HG03280 (cell line): ENCODE measurements at regions not wholly inside any gene's neighbourhood (a gene's known extent, or its start where the extent isn't known, plus 50 kb on each side); places are given as distances from the start of the nearest gene placed in this dataset.

Source experiments
- ATAC-seq: cut with Tn5 transposase; IDR thresholded peaks from one replicate; pipeline ENCODE4 v1.9.1; 2021; ENCODE audit warnings: mild to moderate bottlenecking, moderate library complexity; ENCODE audit not compliant: unreplicated experiment

DNA sequence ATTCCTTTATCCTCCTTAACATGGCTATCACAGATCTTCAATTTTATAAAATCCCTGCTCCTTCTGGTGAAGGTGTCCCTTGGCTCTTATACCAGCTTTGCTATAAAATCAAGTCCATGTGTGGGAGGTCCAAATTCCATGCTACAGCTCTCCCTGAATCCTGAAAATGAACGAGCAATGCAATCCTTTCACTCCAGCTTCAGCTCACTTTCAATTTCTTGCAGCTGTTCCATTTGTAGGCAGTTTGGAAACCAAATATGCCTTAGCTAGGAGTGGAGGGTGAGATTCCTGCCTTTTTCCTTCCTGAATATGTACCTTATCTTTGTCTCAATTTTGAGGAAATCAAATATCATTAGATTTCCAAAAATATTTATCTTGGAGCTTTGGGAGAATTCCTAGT lies 402.6 kb downstream of the TTLL7 start:
- no peak for ATAC-seq

DNA sequence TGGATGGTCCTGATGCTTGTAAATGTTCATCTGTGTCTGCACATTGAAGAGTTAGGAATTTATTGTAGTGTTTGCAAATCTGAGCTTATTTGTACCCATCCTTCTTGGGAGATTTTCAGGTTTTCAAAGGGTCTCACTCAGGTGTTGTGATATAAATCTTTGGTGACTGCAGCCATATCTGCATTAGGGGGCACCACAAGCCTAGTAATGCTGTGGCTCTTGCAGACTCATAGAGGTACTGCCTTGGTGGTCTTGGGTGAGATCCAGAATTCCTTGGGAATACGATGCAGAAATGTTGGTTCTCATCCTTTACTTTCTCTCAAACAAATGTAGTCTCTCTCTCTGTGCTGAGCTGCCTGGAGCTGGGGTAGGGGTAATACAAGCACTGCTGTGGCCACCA lies 405.9 kb downstream of the TTLL7 start:
- ATAC-seq, result no peak

DNA sequence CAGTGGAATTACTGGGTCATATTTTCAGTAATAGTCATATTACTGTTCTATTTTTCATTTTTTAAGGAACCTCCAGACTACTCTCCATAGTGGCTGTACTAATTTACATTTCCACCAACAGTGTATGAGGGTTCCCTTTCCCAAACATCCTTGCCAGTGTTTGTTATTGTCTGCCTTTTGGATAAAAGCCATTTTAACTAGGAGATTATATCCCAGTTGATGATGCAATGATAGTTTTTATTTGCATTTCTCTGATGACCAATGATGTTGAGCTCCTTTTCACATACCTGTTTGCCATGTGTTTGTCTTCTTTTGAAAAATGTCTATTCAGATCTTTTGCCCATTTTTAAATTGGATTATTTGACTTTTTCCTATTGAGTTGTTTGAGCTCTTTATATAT lies 410.8 kb downstream of the TTLL7 start:
- ATAC-seq, result no peak

DNA sequence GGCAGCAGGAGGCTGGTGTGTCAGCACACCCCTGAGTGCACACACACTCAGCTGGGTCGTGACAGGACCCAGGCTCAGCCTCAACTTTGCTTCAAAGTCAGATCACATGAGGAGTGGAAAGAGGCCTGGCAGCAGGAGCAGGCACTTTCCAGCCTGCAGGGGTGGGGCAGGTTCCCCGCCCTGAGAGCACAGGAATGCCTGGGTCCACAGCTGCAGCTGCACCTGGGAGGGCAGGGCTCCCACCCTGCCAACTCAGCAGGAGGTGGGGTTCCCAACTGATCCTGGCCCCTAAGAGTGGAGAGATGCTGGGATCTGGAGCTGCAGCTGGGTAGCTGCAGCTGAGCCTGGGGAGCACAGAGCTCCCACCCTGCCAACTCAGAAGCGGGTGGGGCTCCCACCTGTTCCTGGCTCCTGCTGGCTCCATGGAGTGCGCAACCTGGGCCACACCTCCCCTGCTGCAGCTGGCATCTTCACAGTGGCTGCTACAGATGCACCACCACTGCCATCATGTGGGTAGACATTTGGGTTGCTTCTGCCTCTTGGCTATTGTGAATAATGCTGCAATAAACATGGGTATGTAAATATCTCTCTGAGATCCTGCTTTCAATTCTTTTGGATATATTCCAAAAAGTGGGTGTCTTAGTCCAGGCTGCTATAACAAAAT lies 415.4 kb downstream of the TTLL7 start:
- no peak for ATAC-seq

DNA sequence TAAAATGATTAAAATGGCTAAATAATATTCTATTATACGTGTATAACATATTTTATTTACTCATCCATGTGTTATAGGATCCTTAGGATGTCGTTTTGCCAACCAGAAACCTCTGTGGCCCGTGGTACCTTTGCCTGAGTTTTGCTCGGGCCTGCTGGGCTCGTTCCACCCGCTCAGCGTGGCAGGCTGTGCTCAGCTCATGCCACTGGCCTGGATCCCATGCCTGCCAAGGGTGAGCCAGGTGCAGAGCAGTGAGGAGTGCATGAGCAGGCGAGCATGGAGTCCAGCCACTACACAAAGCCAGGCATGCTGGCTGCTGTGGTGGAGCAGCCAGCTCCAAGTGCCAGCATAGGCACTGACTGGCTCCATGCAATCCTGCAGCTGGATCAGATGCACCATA lies 417.2 kb downstream of the TTLL7 start:
- no peak for ATAC-seq

DNA sequence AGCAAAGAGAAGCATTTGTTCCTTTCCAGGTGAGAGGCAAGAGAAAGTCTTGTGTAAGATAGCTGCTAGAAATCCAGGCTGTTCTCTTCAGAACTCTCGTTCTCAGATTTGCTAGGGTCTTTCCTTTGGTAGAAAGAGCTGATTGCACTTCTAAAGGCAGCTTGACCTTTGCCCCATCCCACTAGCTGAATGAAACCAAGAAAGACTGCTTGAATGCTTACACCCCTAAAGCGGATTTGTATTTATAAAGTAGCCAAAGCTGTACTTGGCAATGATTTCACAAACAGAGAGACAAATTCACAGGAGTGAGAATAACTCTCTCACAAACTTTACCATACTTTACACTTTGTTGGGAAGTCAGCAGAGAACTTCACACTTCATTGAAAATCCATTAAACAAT lies 424.1 kb downstream of the TTLL7 start:
- no peak for ATAC-seq

DNA sequence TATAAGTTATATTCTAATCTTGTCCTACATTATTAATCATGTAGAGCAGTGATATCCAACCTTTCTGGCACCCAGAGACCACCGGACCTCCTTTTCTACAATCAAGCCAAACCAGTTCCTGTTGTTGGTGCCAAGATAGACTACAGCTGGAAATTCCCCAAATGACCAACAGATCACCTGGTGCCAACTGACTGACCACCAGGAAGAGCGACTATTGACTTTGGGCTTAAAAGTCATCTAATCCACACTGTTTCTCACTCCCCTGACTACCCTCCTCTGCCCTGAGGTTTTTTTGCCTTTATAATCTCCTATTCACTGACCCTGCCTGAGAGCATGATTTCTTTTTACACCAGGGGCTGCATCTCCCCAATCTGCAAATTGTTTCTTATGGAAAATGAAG lies 425.2 kb downstream of the TTLL7 start:
- ATAC-seq, result no peak

DNA sequence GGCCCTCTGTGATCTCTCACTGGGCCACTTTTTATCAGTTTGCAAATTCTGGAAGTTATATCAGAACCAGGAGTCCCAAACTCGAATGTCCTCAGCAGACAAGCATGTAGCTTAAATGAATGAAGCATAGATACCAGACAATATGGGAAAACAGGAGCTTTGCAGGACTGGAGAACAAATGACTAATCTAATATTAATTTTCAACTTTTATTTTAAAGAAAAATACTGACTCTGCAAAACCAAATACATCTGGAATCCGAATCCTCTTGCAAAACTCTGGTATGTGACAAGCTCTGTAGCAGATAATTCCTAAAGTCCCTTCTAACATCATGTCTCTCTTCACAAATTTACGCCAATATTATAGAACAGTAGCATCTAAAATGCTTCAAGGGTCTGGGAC lies 427.4 kb downstream of the TTLL7 start:
- no peak for ATAC-seq

DNA sequence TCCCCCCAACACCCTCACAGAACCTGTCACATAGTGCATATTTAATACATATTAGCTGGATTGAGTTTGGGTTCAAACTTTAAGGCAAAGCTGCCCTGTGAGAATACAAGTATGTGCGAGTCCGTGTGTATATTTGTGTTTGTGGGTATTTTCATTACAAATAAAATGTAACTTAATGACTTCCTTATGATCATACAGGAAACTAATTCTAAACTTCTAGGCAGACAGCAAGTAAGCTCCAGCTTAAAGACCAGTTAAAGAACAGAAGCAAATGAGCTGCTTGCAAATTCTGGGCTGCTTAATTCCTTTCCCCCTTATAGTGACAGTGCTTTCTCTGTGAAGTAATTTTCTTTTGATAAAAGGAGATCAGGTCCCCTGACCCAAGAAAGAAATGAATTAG lies 437.6 kb downstream of the TTLL7 start:
- no peak for ATAC-seq

DNA sequence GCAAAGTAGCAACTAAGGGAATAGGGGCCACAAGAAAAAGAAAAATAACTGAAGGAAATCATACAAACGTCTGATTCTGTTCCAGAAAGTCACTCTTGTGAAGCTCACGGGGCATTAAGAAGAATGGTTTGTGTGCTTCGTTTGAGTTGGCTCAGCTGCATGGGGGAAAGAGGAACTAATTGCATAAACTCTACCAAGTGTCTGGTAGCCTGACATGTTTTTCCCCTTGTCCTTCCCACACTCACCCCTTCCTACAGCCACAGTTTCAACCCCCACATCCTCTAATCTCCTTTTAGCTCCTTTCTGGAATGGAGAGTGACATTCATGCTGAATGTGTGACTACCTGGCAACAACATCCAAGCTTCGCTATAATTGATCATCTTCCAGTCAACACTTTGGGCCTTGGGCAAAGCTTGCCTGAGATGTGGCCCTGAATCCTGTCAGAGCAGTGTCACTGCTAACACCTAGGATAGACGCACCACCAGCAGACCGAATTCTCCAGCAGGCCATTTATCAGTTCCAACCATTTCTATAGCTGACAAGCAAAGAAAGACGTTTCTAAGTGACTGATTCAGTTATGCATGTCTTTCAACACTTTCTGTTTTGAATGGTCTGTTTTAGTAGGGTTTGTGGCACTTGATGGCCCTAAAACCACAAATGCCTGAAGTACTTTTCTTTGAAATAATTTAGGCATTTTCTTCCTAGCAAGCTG lies 439.6 kb downstream of the TTLL7 start:
- ATAC-seq, result no peak

DNA sequence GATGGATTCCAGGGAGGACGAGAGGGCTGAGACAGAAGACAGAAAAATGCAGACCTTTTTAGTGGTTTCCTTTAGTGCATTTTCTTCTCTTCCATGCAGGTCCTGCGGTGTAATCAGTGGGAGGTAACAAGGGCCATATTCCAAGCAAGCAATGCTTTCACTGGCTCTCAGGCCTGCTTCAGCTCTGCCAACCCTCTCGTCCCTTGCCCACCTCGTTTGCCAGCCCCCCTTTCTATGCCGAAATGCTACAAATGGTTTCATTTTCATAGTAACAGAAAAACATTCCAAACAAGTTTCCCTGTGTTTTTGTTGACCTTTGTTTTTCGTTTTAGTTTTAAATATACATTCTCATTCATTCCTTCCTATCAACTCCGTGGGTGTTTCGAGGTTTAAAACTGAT lies 443.1 kb downstream of the TTLL7 start:
- ATAC-seq, result no peak

DNA sequence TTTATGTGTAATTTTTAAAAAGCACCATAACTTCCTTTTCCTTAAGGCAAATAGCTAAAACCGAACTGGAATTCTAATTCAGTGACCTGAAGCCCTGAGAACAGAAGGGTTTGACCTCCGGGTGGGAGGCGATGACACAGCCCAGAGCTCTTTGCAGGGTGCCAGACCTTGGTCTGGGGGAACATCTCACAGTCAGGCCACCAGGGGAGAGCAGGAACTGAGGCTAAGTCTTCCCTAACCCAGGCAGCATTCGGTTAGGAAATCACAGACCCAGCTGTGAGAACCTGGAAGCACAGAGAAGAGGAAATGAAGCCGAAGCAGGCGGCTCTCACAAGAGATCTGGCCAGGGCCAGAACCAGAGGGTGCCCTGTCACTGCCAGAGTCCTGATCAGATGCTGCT lies 444.8 kb downstream of the TTLL7 start:
- ATAC-seq, result no peak

DNA sequence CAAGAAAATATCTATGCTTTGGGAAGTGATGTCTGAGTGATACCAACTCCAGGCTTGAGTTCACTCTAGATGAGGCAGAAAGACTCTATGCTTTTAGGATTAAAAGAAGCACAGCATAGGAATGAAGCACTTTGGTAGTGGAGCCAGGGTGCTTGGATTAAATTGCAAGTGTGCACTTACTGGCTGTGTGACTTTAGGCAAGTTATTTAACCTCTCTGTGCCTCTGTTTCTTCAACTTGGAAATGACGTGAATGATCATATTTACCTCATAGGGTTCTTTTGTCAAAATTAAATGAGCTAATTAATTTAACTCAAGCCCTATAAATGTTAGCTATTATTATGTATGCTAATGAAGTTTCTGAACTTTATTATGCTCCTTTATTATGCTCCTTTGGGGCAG lies 446.1 kb downstream of the TTLL7 start:
- no peak for ATAC-seq

DNA sequence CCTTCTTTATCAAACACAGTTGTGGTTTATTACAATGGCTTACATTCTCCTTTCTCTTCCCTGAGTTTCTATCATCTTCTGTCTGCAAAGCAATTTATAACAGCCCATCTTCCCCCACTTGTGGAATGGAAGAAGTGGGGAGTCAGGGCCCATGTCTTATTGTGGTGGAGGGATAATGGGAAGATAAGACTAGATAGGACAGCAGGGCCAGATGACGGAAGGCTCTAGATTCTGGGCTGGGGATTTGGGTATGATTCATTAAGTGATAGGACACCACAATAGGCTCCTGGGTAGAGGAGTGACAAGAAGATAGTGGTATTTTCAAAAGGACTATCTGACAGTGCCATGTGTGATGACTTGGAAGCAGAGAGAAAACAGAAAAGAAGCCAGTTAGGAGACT lies 450.6 kb downstream of the TTLL7 start:
- no peak for ATAC-seq

DNA sequence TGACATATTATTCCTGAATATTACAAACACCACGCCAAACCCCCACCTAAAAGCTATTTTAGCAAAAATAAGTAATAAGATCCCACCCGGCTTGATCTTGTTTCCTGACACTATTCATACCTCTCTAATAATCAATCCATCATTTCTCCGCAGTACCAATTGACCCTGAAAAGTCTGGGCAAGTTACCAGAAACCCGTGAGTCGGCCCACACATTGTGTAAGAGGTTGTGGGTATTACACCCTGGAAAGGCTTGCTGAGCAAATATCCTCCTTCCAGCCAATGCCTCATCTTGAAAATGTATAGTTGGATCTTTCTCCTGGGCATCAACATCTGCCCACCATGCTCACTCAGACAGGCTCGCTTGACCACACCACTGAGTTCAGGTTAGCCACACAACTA lies 451.0 kb downstream of the TTLL7 start:
- no peak for ATAC-seq

DNA sequence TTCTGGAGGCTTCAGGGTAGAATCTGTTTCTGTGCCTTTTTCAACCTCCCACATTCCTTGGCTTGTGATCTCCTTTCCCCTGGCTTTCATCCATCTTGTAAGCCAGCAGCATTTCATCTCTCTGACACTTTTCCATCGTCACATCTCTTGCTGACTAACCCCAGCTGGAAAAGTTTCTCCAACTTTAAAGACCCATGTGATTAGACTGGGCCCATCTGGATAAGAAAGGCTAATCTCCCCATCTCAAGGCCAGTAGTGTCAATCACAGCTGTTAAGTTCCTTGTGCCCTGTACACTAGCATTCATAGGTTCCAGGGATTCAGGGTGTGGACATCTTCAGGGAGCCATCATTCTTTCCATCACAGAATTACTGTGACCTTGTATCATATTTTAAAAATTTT lies 452.1 kb downstream of the TTLL7 start:
- ATAC-seq, result no peak

DNA sequence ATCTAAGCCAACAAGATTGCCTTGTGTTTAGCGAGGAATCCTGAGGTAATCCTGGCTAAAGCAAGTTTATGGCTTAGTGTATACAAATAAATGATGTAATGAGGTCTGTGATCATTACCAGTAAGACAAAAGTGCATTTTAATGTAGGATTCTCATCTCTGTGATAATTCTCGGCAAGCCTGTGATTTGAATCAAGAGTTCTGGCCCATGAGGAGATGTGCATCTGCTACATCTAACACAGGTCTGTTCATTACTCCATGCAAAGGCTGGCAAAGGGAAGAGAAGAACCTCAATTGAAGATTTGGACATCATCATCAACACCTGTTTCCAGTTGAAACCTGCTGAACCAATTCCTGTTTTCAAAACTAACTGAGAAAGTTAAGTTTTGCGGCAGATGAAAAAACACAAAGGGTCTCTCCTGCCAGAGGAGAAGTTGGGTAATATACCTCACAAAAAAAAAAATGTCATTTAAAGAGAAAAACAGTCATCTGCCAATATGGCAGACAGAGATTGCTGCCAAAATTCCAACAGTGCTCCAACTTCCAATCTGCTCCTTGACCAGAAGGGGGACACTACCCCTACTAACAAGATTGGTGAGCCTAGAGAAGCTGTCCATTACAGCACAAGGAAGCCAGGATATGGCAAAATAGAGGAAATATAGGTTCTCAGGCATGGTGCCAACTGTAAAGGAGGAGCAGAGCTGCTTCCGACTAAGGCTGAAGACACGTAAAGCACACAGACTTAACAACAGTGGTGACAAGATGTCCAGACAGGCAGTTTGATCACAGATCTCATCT lies 453.7 kb downstream of the TTLL7 start:
- ATAC-seq, result no peak

DNA sequence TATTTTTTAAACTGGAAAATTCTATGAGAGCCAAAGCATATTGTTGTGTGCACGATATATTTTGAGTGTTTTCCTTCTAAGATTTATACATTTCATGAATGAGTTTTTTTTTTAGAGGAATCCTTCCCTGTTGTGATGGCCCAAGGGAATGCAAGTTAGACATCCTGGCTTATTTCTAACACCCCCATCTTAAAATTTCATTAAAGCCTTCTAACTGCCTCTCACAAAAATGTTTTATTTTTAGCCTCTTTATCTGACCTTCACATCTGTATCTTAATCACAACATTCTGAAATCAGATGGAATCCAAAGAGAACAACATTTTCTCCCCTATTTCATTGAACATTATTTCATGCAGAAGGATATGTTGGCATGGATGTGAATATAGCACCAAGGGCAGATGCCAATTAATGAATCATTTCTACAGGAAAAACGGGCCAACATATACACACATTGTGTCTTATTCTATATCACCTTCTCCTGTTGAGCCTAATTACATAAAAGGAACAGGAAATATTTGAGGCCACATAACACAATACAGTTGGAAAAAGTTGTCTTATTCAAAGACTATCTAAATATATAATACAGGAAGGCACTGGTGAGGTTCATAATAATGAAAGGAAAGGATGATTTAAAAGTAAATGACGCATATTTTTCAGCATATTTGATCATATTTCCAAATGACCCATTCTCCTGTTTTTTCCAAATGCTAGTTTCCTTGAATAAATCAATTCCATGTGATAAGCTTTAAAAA lies 455.5 kb downstream of the TTLL7 start:
- no peak for ATAC-seq

DNA sequence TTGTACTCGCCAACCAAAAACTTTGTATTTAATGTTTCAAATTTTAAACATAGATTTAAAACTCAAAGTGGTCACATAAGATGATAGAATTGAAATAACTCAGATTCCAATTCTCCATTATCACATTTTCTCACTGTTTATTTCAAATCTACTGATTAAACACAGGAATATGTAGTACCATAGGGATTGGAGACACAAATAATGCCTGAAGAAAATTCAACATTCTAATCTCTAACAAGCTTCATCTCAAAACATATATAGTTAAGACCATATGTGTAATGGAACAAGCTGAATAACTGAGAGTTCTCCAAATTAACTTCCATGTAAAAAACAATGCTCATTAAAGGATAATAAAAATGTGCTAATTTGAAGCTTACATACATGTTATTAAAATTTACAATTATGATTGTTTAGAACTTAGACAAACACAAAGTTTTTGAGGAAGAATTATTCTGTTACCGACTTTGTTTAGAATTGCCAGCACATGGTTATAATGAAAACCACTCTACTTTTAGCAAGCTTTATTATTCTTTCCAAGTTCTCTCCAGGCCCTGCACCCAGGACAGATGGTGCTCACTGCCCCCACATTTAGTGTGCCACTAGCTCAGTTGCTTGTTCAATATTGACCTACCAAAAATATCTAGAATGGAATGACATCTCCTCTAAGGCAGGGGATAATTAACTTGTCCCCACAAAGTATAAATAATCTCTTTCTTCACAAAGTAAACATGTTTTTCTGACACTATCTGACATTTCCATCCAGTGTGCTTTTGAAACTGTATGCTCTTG lies 467.2 kb downstream of the TTLL7 start:
- ATAC-seq, result no peak

DNA sequence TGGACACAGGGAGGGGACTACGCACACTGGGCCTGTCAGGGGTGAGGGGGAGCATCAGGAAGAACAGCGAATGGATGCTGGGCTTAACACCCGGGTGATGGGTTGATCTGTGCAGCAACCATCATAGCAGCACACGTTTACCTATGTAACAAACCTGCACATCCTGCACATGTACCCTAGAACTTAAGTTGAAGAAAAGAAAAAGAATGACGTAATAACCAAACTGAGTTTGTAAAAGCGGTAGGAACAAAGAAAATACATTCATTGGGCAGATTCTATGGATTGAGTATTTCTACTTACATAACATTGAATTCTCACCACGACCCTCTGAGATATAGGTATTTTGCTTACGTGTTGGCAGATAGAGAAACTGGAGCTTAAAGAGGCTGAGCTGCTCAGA lies 468.4 kb downstream of the TTLL7 start:
- ATAC-seq, result no peak

DNA sequence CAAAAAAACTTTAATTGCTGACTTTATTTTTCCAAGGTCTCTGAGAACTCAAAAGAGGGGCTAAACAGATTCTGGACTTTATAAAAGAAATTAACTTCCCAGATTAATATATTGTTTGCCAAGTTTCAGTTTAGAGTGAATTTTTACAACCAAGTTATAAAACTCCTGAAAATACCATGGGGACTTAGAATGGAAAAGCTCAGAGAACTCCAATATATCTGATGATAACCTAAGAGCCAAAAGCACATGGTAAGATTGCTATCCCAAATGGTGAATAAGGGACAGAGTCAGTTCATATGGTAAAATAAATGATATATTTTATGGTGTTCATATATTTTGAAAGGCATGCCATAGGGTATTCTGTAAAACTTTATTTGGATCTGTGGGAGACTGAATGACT lies 470.9 kb downstream of the TTLL7 start:
- ATAC-seq, result no peak
